MCF 10A (cell line): ENCODE measurements at regions not wholly inside any gene's neighbourhood (a gene's known extent, or its start where the extent isn't known, plus 50 kb on each side); places are given as distances from the start of the nearest gene placed in this dataset.

Experiments used
- BruUV-seq: library from RNA; stranded (reverse); fragments of 400-500 nt; replicated peaks from 2 replicates; lab custom pipeline; 2021; lab: Mats Ljungman, UMichigan
- CTCF ChIA-PET: fragments of 300-600 bp; sonication (Branson Sonifier 250); formaldehyde crosslinking; extraction: SDS; loops from one replicate; lab custom pipeline; 2021; ENCODE audit warnings: antibody characterized with exemption, inconsistent platforms; lab: Yijun Ruan, JAX
- POLR2A ChIA-PET: fragments of 300-600, 350-650 bp; sonication (Branson Sonifier 250); formaldehyde crosslinking; extraction: SDS; loops from one replicate; lab custom pipeline; 2020; ENCODE audit warnings: antibody characterized with exemption, inconsistent platforms; lab: Yijun Ruan, JAX
- DNase-seq: peaks from one replicate; pipeline ENCODE4 v3.0.0-alpha.2; 2018; ENCODE audit not compliant: unreplicated experiment
- H3K27ac Mint-ChIP-seq: one replicate; pipeline ENCODE4 v1.8.0; 2022; ENCODE audit warnings: mild to moderate bottlenecking, low read depth, mixed read lengths; ENCODE audit not compliant: unreplicated experiment
- H3K27me3 Mint-ChIP-seq: one replicate; pipeline ENCODE4 v1.8.0; 2022; ENCODE audit warnings: mixed read lengths; ENCODE audit not compliant: insufficient read depth, unreplicated experiment
- H3K36me3 Mint-ChIP-seq: one replicate; pipeline ENCODE4 v1.8.0; 2022; ENCODE audit warnings: mild to moderate bottlenecking, moderate library complexity, mixed read lengths; ENCODE audit not compliant: insufficient read depth, unreplicated experiment
- H3K4me1 Mint-ChIP-seq: one replicate; pipeline ENCODE4 v1.8.0; 2022; ENCODE audit warnings: mixed read lengths; ENCODE audit not compliant: insufficient read depth, unreplicated experiment
- H3K4me3 Mint-ChIP-seq: one replicate; pipeline ENCODE4 v1.8.0; 2022; ENCODE audit warnings: mild to moderate bottlenecking, moderate library complexity, mixed read lengths; ENCODE audit not compliant: unreplicated experiment
- H3K9me3 Mint-ChIP-seq: one replicate; pipeline ENCODE4 v1.8.0; 2022; ENCODE audit warnings: mixed read lengths; ENCODE audit not compliant: unreplicated experiment
- intact Hi-C: fragments of 100-400 bp; cut with micrococcal nuclease; formaldehyde crosslinking; loops from 2 replicates; pipeline ENCODE4 v1.14.1; 2022
- TF ChIP-seq, protein P1 (sequence below): fragments of 200-600 bp; IDR thresholded peaks from one replicate; pipeline ENCODE4 v1.8.0; 2022; ENCODE audit warnings: antibody characterized with exemption, mild to moderate bottlenecking; ENCODE audit not compliant: unreplicated experiment

DNA sequence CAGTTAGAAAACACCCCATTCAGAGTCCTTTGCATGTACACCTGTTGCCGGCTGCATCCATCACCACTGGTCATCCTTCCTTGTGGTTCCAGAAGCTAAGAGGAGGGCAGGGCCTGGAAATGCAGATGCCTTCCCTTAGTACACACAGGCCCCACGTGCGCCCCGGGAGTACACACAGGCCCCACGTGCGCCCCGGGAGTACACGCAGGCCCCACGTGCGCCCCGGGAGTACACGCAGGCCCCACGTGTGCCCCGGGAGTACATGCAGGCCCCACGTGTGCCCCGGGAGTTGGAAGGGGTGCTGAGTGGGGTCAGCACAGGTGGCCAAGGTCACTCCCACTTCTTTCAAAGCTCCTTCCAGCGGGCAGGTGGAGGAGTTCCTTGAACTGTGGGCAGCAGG lies 1141.9 kb downstream of the BRD1 start:
- no peak overlapping the region for H3K27ac Mint-ChIP-seq
- no peaks in the 10 kb centered on the region for H3K36me3 Mint-ChIP-seq
- DNase-seq: no peak

DNA sequence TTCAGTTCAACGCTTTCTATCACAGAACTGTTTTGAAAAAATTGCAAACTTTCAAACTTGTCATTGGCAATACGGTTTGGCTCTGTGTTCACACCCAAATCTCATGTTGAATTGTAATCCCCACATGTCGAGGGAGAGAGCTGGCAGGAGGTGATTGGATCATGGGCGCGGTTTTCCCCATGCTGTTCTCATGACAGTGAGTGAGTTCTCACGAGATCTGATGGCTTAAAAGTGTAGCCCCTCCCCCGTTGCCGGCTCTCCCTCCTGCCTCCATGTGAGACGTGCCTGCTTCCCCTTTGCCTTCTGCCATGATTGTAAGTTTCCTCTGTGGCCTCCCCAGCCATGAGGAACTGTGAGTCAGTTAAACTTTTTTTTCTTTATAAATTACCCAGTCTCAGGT lies 1144.0 kb downstream of the BRD1 start:
- no peaks in the 10 kb centered on the region for H3K27me3 Mint-ChIP-seq
- POLR2A ChIA-PET: no interaction called here
- no peak for DNase-seq
- no TSS peak for BruUV-seq
- no peak overlapping the region for H3K27ac Mint-ChIP-seq
- no peak overlapping the region for H3K4me3 Mint-ChIP-seq
- intact Hi-C loops: no loop called here
- H3K36me3 Mint-ChIP-seq: no peaks in the 10 kb centered on the region
- CTCF ChIA-PET: no interaction called here
- H3K9me3 Mint-ChIP-seq: peaks cover 19% of the 10 kb centered on the region
- no peaks in the 10 kb centered on the region for H3K4me1 Mint-ChIP-seq
- TF ChIP-seq, protein P1, sequence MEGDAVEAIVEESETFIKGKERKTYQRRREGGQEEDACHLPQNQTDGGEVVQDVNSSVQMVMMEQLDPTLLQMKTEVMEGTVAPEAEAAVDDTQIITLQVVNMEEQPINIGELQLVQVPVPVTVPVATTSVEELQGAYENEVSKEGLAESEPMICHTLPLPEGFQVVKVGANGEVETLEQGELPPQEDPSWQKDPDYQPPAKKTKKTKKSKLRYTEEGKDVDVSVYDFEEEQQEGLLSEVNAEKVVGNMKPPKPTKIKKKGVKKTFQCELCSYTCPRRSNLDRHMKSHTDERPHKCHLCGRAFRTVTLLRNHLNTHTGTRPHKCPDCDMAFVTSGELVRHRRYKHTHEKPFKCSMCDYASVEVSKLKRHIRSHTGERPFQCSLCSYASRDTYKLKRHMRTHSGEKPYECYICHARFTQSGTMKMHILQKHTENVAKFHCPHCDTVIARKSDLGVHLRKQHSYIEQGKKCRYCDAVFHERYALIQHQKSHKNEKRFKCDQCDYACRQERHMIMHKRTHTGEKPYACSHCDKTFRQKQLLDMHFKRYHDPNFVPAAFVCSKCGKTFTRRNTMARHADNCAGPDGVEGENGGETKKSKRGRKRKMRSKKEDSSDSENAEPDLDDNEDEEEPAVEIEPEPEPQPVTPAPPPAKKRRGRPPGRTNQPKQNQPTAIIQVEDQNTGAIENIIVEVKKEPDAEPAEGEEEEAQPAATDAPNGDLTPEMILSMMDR: no peak

More for the DNA sequence above, 1141.9 kb downstream of the BRD1 start:
- Mint-ChIP-seq H3K4me1 (no peaks in the 10 kb centered on the region), H3K27me3 (no peaks in the 10 kb centered on the region), H3K9me3 (peaks cover 19% of the 10 kb centered on the region), H3K4me3 (no peak overlapping the region)
- TF ChIP-seq, protein P1: no peak
- ChIA-PET CTCF (no interaction called here), POLR2A (no interaction called here)
- no TSS peak for BruUV-seq
- intact Hi-C loops: no loop called here

DNA sequence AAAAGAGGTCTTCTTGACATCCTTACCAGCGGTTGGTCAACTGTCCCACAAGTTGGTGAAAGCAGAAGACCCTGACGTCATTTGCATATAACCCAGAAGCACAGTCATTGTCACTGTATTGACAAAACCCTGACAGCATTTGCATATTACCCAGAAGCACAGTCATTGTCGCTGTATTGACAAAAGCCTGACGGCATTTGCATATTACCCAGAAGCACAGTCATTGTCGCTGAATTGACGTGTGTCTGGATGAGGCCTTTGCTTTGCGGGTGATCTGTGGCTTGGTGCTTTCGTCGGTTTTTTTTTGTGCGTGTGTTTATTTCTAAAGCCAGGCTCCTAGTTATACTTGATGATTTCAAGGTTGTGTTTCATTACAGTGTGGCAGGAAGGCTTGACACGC lies 1145.2 kb downstream of the BRD1 start:
- H3K9me3 Mint-ChIP-seq: peaks cover 14% of the 10 kb centered on the region
- no peaks in the 10 kb centered on the region for H3K27me3 Mint-ChIP-seq
- CTCF ChIA-PET: no interaction called here
- H3K4me1 Mint-ChIP-seq: no peaks in the 10 kb centered on the region
- no peaks in the 10 kb centered on the region for H3K36me3 Mint-ChIP-seq
- DNase-seq: no peak
- POLR2A ChIA-PET: no interaction called here
- intact Hi-C loops: no loop called here
- no TSS peak for BruUV-seq
- no peak overlapping the region for H3K4me3 Mint-ChIP-seq
- TF ChIP-seq, protein P1: no peak
- H3K27ac Mint-ChIP-seq: no peak overlapping the region

DNA sequence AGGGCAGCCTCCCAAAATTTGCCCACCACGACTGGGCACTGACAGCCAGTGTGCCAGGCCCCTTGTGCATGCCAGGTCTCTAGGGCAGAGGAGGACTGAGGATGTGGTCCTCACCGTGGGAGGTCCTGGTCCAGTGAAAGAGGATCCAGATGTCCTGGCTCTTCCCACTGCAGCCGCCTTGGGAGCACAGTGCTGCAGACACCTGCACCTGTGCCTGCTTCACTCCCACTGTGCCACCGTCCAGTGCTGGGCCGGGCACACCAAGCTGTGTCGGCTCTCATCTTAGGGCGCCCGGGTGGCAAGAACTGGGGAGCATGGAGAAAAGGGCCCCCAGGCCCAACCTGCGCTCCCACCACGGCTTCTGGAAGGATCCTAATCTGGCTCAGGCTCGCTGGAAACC lies 1147.1 kb downstream of the BRD1 start:
- no peaks in the 10 kb centered on the region for H3K27me3 Mint-ChIP-seq
- CTCF ChIA-PET: no interaction called here
- intact Hi-C loops: no loop called here
- DNase-seq: no peak
- no peaks in the 10 kb centered on the region for H3K9me3 Mint-ChIP-seq
- H3K4me3 Mint-ChIP-seq: no peak overlapping the region
- TF ChIP-seq, protein P1: no peak
- BruUV-seq: no TSS peak
- no peak overlapping the region for H3K27ac Mint-ChIP-seq
- no peaks in the 10 kb centered on the region for H3K36me3 Mint-ChIP-seq
- POLR2A ChIA-PET: no interaction called here
- H3K4me1 Mint-ChIP-seq: no peaks in the 10 kb centered on the region
